ENCODE measurements at regions not wholly inside any gene's neighbourhood (a gene's known extent, or its start where the extent isn't known, plus 50 kb on each side); places are given as distances from the start of the nearest gene placed in this dataset.

- no peak overlapping the region for H3K4me3 ChIP-seq (replicated peaks in 1 of 2; ENCODE audit: low read depth in 2 of 2, low read length in 2 of 2)
- TF ChIP-seq CTCF (IDR thresholded peaks at IDR 0.05; ENCODE audit: low read depth, low read length) = no peak
- peak; percentile 14 to 63 for DNase-seq (ENCODE audit: low read depth in 2 of 2)
These were observed 630.1 kb upstream of the PIK3C3 start for GRCh38 chr18:41324934-41325333.

GRCh38 chr18:41324020-41324791 lies 630.8 kb upstream of the PIK3C3 start:
- TF ChIP-seq CTCF (IDR thresholded peaks at IDR 0.05; ENCODE audit: low read depth, low read length) = no peak
- no peak overlapping the region for H3K4me3 ChIP-seq (replicated peaks in 1 of 2; ENCODE audit: low read depth in 2 of 2, low read length in 2 of 2)
- peak in 1 of 2 donors; percentile 34 for DNase-seq (ENCODE audit: low read depth in 2 of 2)

GRCh38 chr18:41323044-41323443 lies 632.0 kb upstream of the PIK3C3 start:
- TF ChIP-seq CTCF (IDR thresholded peaks at IDR 0.05; ENCODE audit: low read depth, low read length) = no peak
- H3K4me3 ChIP-seq (replicated peaks in 1 of 2; ENCODE audit: low read depth in 2 of 2, low read length in 2 of 2) = no peak overlapping the region
- peak; percentile 39 to 44 for DNase-seq (ENCODE audit: low read depth in 2 of 2)

- TF ChIP-seq CTCF (IDR thresholded peaks at IDR 0.05; ENCODE audit: low read depth, low read length) = no peak
- no peak overlapping the region for H3K4me3 ChIP-seq (replicated peaks in 1 of 2; ENCODE audit: low read depth in 2 of 2, low read length in 2 of 2)
- DNase-seq (ENCODE audit: low read depth in 2 of 2) = no peak
These were observed 634.9 kb upstream of the PIK3C3 start for GRCh38 chr18:41320100-41320499.

GRCh38 chr18:41315134-41315533 lies 639.9 kb upstream of the PIK3C3 start:
- no peak overlapping the region for H3K4me3 ChIP-seq (replicated peaks in 1 of 2; ENCODE audit: low read depth in 2 of 2, low read length in 2 of 2)
- no peak for TF ChIP-seq CTCF (IDR thresholded peaks at IDR 0.05; ENCODE audit: low read depth, low read length)
- DNase-seq (ENCODE audit: low read depth in 2 of 2) = no peak

GRCh38 chr18:41311571-41312547 lies 643.2 kb upstream of the PIK3C3 start:
- TF ChIP-seq CTCF (IDR thresholded peaks at IDR 0.05; ENCODE audit: low read depth, low read length) = no peak
- no peak overlapping the region for H3K4me3 ChIP-seq (replicated peaks in 1 of 2; ENCODE audit: low read depth in 2 of 2, low read length in 2 of 2)
- no peak for DNase-seq (ENCODE audit: low read depth in 2 of 2)
